ENCODE measurements at regions not wholly inside any gene's neighbourhood (a gene's known extent, or its start where the extent isn't known, plus 50 kb on each side); places are given as distances from the start of the nearest gene placed in this dataset.

- intact Hi-C loops (cut with micrococcal nuclease): no loop called here
- Mint-ChIP-seq H3K4me1 (ENCODE audit: insufficient read depth, unreplicated experiment) (no peaks in the 10 kb centered on the region), H3K9me3 (ENCODE audit: unreplicated experiment) (peaks cover 12% of the 10 kb centered on the region), H3K4me3 (ENCODE audit: unreplicated experiment) (no peak overlapping the region), H3K27ac (ENCODE audit: low read depth, unreplicated experiment) (no peak overlapping the region), H3K36me3 (ENCODE audit: insufficient read depth, unreplicated experiment) (no peaks in the 10 kb centered on the region), H3K27me3 (ENCODE audit: insufficient read depth, unreplicated experiment) (no peaks in the 10 kb centered on the region)
- no TSS peak for BruUV-seq (replicated peaks)
- POLR2A ChIA-PET: interaction anchor here (0.6 kb wide), 1 partner anchor 870 kb away, joined by 3 read pairs; no protein-coding TSS in a partner anchor
- CTCF ChIA-PET: no interaction called here
- no peak for TF ChIP-seq CTCF (IDR thresholded peaks at IDR 0.05; ENCODE audit: unreplicated experiment)
- no peak for DNase-seq (ENCODE audit: unreplicated experiment)
Measured at GRCh38 chr13:50566646-50567045, 276.8 kb downstream of the DLEU7 start.

GRCh38 chr13:50572129-50572528 lies 271.4 kb downstream of the DLEU7 start:
- BruUV-seq (replicated peaks): no TSS peak
- H3K4me3 Mint-ChIP-seq (ENCODE audit: unreplicated experiment): no peak overlapping the region
- no peak for DNase-seq (ENCODE audit: unreplicated experiment)
- intact Hi-C loops (cut with micrococcal nuclease): no loop called here
- H3K4me1 Mint-ChIP-seq (ENCODE audit: insufficient read depth, unreplicated experiment): no peaks in the 10 kb centered on the region
- H3K9me3 Mint-ChIP-seq (ENCODE audit: unreplicated experiment): peaks cover 3% of the 10 kb centered on the region
- H3K36me3 Mint-ChIP-seq (ENCODE audit: insufficient read depth, unreplicated experiment): no peaks in the 10 kb centered on the region
- no peaks in the 10 kb centered on the region for H3K27me3 Mint-ChIP-seq (ENCODE audit: insufficient read depth, unreplicated experiment)
- ChIA-PET CTCF (no interaction called here), POLR2A (no interaction called here)
- TF ChIP-seq CTCF (IDR thresholded peaks at IDR 0.05; ENCODE audit: unreplicated experiment): no peak
- no peak overlapping the region for H3K27ac Mint-ChIP-seq (ENCODE audit: low read depth, unreplicated experiment)

GRCh38 chr13:50573066-50573465 lies 270.4 kb downstream of the DLEU7 start:
- no peak overlapping the region for H3K4me3 Mint-ChIP-seq (ENCODE audit: unreplicated experiment)
- no TSS peak for BruUV-seq (replicated peaks)
- H3K4me1 Mint-ChIP-seq (ENCODE audit: insufficient read depth, unreplicated experiment): no peaks in the 10 kb centered on the region
- H3K36me3 Mint-ChIP-seq (ENCODE audit: insufficient read depth, unreplicated experiment): no peaks in the 10 kb centered on the region
- no peaks in the 10 kb centered on the region for H3K9me3 Mint-ChIP-seq (ENCODE audit: unreplicated experiment)
- TF ChIP-seq CTCF (IDR thresholded peaks at IDR 0.05; ENCODE audit: unreplicated experiment): no peak
- ChIA-PET CTCF (interaction anchor here (1.1 kb wide), 1 partner anchor 12 kb away, joined by 3 read pairs; no protein-coding TSS in a partner anchor), POLR2A (interaction anchor here (0.7 kb wide), 1 partner anchor 447 kb away, joined by 3 read pairs; no protein-coding TSS in a partner anchor)
- intact Hi-C loops (cut with micrococcal nuclease): no loop called here
- H3K27me3 Mint-ChIP-seq (ENCODE audit: insufficient read depth, unreplicated experiment): no peaks in the 10 kb centered on the region
- H3K27ac Mint-ChIP-seq (ENCODE audit: low read depth, unreplicated experiment): no peak overlapping the region
- DNase-seq (ENCODE audit: unreplicated experiment): no peak

- ChIA-PET CTCF (no interaction called here), POLR2A (no interaction called here)
- H3K4me3 Mint-ChIP-seq (ENCODE audit: unreplicated experiment): no peak overlapping the region
- H3K36me3 Mint-ChIP-seq (ENCODE audit: insufficient read depth, unreplicated experiment): no peaks in the 10 kb centered on the region
- no peaks in the 10 kb centered on the region for H3K9me3 Mint-ChIP-seq (ENCODE audit: unreplicated experiment)
- no TSS peak for BruUV-seq (replicated peaks)
- H3K4me1 Mint-ChIP-seq (ENCODE audit: insufficient read depth, unreplicated experiment): no peaks in the 10 kb centered on the region
- H3K27me3 Mint-ChIP-seq (ENCODE audit: insufficient read depth, unreplicated experiment): no peaks in the 10 kb centered on the region
- intact Hi-C loops (cut with micrococcal nuclease): no loop called here
- H3K27ac Mint-ChIP-seq (ENCODE audit: low read depth, unreplicated experiment): no peak overlapping the region
- DNase-seq (ENCODE audit: unreplicated experiment): no peak
- no peak for TF ChIP-seq CTCF (IDR thresholded peaks at IDR 0.05; ENCODE audit: unreplicated experiment)
Measured at GRCh38 chr13:50574731-50575130, 268.8 kb downstream of the DLEU7 start.
